ENCODE measurements at regions not wholly inside any gene's neighbourhood (a gene's known extent, or its start where the extent isn't known, plus 50 kb on each side); places are given as distances from the start of the nearest gene placed in this dataset.

DNA sequence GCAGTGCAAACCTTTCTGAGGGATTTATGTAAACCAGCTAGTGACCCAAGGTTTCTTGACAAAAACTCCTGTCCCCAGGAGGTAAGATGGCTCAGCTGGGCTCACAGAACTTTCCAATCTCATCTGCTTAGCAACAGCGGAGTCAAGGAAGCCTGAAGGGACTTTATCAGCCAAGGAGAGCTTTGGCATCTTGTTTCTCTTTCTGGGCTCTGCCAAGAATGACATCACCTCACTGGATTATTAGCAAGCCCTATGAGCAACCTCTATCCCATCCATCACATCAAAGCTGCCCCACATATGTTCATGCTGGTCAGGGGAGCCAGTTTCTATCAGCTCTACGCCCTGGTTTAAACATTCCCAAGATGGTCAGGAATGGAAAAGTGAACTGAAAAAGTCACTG, 461.3 kb downstream of the ENC1 start:
- no peak overlapping the region for H3K4me2 ChIP-seq (ENCODE audit: low read length)
- H3K9me3 ChIP-seq (ENCODE audit: low read length), result no peaks in the 10 kb centered on the region
- no peak overlapping the region for H3K4me3 ChIP-seq (ENCODE audit: low read length)
- no peaks in the 10 kb centered on the region for H3K36me3 ChIP-seq (ENCODE audit: insufficient read depth, low read length)
- H3K9ac ChIP-seq (ENCODE audit: low read length), result no peak overlapping the region
- no peaks in the 10 kb centered on the region for H3F3A ChIP-seq (ENCODE audit: insufficient read depth, low read length, poor library complexity, severe bottlenecking)
- no peak overlapping the region for H2AFZ ChIP-seq (ENCODE audit: low read depth, low read length)
- no peaks in the 10 kb centered on the region for H3K79me2 ChIP-seq (replicated peaks; ENCODE audit: insufficient read depth, low read length)
- TF ChIP-seq TAF1 (IDR thresholded peaks at IDR 0.05; ENCODE audit: low read depth) (no peak), SMC3 (conservative IDR thresholded peaks at IDR 0.05; ENCODE audit: poor library complexity) (no peak), MXI1 (conservative IDR thresholded peaks at IDR 0.05; ENCODE audit: poor library complexity, severe bottlenecking) (no peak), EP300 (conservative IDR thresholded peaks at IDR 0.05; ENCODE audit: poor library complexity, severe bottlenecking) (no peak), RAD21 (conservative IDR thresholded peaks at IDR 0.05) (no peak), POLR2AphosphoS5 (IDR thresholded peaks at IDR 0.05) (no peak), EZH2 (IDR thresholded peaks at IDR 0.05; ENCODE audit: borderline replicate concordance, insufficient read depth, low read length, poor library complexity, severe bottlenecking) (no peak)
- TF ChIP-seq, protein P1, sequence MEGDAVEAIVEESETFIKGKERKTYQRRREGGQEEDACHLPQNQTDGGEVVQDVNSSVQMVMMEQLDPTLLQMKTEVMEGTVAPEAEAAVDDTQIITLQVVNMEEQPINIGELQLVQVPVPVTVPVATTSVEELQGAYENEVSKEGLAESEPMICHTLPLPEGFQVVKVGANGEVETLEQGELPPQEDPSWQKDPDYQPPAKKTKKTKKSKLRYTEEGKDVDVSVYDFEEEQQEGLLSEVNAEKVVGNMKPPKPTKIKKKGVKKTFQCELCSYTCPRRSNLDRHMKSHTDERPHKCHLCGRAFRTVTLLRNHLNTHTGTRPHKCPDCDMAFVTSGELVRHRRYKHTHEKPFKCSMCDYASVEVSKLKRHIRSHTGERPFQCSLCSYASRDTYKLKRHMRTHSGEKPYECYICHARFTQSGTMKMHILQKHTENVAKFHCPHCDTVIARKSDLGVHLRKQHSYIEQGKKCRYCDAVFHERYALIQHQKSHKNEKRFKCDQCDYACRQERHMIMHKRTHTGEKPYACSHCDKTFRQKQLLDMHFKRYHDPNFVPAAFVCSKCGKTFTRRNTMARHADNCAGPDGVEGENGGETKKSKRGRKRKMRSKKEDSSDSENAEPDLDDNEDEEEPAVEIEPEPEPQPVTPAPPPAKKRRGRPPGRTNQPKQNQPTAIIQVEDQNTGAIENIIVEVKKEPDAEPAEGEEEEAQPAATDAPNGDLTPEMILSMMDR (IDR thresholded peaks at IDR 0.05; ENCODE audit: poor library complexity, severe bottlenecking), result no peak
- TF ChIP-seq, protein P2, sequence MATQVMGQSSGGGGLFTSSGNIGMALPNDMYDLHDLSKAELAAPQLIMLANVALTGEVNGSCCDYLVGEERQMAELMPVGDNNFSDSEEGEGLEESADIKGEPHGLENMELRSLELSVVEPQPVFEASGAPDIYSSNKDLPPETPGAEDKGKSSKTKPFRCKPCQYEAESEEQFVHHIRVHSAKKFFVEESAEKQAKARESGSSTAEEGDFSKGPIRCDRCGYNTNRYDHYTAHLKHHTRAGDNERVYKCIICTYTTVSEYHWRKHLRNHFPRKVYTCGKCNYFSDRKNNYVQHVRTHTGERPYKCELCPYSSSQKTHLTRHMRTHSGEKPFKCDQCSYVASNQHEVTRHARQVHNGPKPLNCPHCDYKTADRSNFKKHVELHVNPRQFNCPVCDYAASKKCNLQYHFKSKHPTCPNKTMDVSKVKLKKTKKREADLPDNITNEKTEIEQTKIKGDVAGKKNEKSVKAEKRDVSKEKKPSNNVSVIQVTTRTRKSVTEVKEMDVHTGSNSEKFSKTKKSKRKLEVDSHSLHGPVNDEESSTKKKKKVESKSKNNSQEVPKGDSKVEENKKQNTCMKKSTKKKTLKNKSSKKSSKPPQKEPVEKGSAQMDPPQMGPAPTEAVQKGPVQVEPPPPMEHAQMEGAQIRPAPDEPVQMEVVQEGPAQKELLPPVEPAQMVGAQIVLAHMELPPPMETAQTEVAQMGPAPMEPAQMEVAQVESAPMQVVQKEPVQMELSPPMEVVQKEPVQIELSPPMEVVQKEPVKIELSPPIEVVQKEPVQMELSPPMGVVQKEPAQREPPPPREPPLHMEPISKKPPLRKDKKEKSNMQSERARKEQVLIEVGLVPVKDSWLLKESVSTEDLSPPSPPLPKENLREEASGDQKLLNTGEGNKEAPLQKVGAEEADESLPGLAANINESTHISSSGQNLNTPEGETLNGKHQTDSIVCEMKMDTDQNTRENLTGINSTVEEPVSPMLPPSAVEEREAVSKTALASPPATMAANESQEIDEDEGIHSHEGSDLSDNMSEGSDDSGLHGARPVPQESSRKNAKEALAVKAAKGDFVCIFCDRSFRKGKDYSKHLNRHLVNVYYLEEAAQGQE (IDR thresholded peaks at IDR 0.05; ENCODE audit: borderline replicate concordance), result no peak
- no peak overlapping the region for H3K27ac ChIP-seq (ENCODE audit: low read length)
- no peaks in the 10 kb centered on the region for H3K27me3 ChIP-seq (ENCODE audit: insufficient read depth, low read depth, low read length)
- H4K20me1 ChIP-seq (ENCODE audit: insufficient read depth), result no peaks in the 10 kb centered on the region
- H3K9me2 ChIP-seq (ENCODE audit: insufficient read depth, low read length), result no peaks in the 10 kb centered on the region

DNA sequence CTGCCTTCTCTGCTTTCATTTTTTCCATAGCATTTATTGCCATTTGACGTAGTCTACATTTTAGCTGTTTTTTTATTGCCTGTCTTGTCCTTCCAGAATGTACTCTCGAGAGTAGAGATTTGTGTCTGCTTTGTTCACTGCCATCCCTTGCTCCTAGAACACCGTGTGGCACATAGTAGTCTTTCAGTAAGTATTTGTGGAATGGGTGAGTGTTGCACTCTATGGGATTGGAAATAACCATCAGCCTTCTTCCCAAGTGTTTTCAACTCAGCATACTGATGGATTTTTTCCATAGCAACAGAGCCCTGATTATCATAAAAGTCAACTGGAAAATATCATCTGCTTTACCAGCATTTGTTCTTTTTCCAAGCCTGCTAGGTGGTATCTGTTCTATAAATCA, 462.6 kb downstream of the ENC1 start:
- no peaks in the 10 kb centered on the region for H3K9me3 ChIP-seq (ENCODE audit: low read length)
- TF ChIP-seq, protein P2 (IDR thresholded peaks at IDR 0.05; ENCODE audit: borderline replicate concordance), result peak; percentile 64
- TF ChIP-seq TAF1 (IDR thresholded peaks at IDR 0.05; ENCODE audit: low read depth) (no peak), POLR2AphosphoS5 (IDR thresholded peaks at IDR 0.05) (no peak), SMC3 (conservative IDR thresholded peaks at IDR 0.05; ENCODE audit: poor library complexity) (peak; percentile 13), RAD21 (conservative IDR thresholded peaks at IDR 0.05) (peak; percentile 30)
- TF ChIP-seq, protein P1 (IDR thresholded peaks at IDR 0.05; ENCODE audit: poor library complexity, severe bottlenecking), result no peak
- no peak overlapping the region for H2AFZ ChIP-seq (ENCODE audit: low read depth, low read length)
- H3K9ac ChIP-seq (ENCODE audit: low read length), result peak overlapping the region; percentile 26
- no peaks in the 10 kb centered on the region for H3F3A ChIP-seq (ENCODE audit: insufficient read depth, low read length, poor library complexity, severe bottlenecking)
- no peak overlapping the region for H3K4me2 ChIP-seq (ENCODE audit: low read length)
- H3K79me2 ChIP-seq (replicated peaks; ENCODE audit: insufficient read depth, low read length), result no peaks in the 10 kb centered on the region
- H3K27ac ChIP-seq (ENCODE audit: low read length), result peak overlapping the region; percentile 67
- no peaks in the 10 kb centered on the region for H3K36me3 ChIP-seq (ENCODE audit: insufficient read depth, low read length)
- no peaks in the 10 kb centered on the region for H3K9me2 ChIP-seq (ENCODE audit: insufficient read depth, low read length)
- peak overlapping the region; percentile 21 for H3K4me3 ChIP-seq (ENCODE audit: low read length)
- no peaks in the 10 kb centered on the region for H3K27me3 ChIP-seq (ENCODE audit: insufficient read depth, low read depth, low read length)
- no peaks in the 10 kb centered on the region for H4K20me1 ChIP-seq (ENCODE audit: insufficient read depth)
